HuH-7.5 (cell line): ENCODE measurements at regions not wholly inside any gene's neighbourhood (a gene's known extent, or its start where the extent isn't known, plus 50 kb on each side); places are given as distances from the start of the nearest gene placed in this dataset.
"Not testable (repeated sequence)": the region's sequence is repeated elsewhere in the genome, so short reads cannot be mapped to it uniquely, and the experiment has no call there.

Experiments
- DNase-seq: peaks from one replicate; pipeline ENCODE4 v3.0.0; 2011; ENCODE audit warnings: low spot score

DNA sequence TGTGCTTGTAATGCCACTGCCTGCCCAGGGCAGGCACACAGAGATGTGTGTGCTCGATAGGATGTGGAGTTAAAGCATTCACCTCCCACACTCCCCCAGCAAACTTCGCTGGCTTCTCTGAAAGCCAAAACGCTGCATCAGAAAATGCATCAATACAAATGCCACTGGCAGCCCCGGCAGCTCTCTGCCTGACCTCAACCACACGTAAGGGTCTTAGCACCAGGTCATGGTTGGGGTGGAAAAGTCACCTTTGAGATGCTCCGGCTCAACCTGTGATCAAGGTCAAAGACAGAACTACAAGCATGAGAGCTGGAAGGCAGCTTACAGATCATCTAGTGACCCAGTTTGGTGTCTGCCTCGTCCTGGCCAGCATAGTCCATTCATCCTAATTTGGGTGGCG lies 114.4 kb upstream of the NANOS1 start:
- DNase-seq: no peak

DNA sequence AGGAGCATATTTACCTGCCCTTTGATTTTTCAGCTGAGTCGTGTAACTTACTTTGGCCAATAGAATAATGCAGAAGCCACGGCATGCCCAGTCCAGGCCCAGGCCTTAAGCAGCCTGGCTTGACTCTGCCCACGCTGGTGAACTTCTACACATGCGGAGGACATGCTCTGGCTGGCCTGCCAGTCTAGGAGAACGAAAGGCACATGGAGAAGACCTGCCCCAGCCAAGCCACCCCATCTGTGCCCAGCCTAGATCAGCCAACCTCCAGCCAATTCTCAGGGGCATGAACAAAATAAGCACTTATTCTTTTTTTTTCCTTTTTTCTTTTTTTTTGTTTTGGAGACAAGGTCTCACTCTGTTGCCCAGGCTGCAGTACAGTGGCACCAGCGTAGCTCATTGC lies 112.7 kb upstream of the NANOS1 start:
- DNase-seq: no peak

DNA sequence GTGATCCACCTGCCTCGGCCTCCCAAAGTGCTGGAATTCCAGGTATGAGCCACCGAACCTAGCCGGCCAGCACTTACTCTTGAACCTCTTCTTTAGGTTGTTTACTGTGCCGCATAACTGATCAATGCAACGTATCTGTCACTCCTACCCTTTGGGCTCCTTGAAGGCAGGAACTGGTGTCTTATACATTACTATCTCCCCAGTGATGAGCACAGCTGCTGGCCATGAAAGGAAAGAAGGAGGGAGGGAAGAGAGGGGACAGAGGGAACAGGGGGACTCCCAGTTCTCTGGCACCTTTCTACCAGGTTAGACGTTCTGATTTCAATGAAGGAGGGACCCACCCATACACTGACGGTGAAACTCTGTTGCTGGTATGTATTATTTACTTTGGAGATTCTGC lies 111.8 kb upstream of the NANOS1 start:
- DNase-seq: no peak

GRCh38 chr10:118918116-118918515 lies 111.4 kb upstream of the NANOS1 start:
- DNase-seq: no peak

DNA sequence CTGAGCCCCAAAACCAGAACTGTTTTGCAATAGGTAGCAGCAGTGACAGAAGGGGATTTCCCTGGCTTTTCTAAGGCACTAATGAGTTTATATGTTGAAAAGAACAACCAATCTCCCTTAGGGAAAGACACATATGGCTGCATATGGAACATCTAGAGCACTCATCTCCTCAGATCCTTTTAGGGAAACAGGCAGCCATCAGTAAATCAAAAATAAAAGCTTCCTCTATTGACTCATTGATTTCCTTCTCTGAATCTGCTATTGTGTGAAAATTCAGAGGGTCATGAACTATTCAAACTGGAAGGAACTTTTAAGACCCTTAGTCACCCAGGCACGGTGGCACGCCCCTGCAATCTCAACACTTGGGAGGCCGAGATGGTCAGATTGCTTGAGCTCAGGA lies 110.9 kb upstream of the NANOS1 start:
- no peak for DNase-seq

- no peak for DNase-seq
Measured at GRCh38 chr10:118920206-118920605, 109.3 kb upstream of the NANOS1 start.

- no peak for DNase-seq
Measured at GRCh38 chr10:118922226-118922625, 107.3 kb upstream of the NANOS1 start.

DNA sequence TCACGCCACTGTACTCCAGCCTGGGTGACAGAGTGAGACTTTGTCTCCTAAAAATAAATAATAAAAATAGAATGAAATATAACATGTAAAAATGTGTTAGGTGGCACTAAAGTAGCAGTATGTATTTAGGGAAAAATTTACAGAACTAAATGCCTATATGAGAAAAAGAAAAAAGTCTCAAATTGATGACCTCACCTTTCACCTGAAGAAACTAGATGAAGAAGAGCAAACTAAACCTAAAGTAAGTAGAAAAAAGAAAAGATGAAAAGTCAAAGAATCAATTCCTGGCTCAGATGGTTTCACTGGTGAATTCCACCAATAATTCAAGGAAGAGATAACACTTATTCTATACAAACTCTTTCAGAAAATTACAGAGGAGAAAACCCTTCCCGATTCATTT lies 106.5 kb upstream of the NANOS1 start:
- no peak for DNase-seq

DNA sequence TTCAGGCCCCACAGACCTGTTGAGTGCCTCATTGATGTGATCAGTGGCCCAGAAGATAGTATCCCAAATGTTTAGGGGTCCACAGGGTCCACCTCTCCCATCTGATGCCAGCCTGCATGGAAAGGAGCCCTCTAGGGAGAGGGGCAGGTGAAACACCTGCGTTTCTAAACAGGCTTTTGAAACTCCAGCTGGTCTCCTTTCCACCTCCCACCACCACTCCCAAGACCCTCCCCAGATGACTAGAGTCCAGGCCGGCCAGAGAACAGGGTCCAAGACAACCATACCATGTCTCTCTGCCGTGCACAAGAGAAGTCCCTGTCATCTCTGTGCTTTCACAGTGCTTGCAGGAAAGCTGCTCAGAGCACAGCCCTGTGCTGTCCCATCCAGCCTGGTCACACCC lies 105.0 kb upstream of the NANOS1 start:
- DNase-seq: no peak

DNA sequence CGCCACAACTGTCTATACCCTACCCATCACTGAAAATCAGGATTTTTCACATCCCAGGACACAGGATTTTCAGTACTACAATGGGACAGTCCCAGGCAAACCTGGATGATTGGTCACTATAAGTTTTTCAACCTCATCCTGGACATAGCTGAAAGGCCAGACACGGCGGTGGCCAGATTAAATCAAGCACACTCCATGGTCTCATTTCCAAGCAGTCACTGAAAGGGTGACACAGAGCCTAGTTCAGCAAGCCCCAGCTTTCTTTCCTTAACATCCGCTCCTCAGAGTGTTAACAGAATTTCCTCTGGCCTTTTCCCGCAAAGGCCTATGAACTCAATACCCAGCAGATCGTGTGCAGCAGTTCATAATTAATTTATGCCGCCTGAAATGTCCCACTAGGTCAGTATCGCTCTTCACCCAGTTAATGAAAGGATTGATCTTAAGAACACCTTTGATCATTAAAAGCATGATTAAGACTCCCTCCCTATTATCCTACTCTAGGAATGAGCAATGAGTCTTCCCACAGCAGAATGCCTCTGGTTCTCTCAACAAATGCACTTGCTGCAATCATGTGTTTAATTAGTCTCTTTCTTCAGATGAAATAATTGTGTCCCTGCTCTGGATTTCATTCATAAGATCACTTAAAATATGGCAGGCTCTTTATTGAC lies 104.0 kb upstream of the NANOS1 start:
- DNase-seq: no peak

DNA sequence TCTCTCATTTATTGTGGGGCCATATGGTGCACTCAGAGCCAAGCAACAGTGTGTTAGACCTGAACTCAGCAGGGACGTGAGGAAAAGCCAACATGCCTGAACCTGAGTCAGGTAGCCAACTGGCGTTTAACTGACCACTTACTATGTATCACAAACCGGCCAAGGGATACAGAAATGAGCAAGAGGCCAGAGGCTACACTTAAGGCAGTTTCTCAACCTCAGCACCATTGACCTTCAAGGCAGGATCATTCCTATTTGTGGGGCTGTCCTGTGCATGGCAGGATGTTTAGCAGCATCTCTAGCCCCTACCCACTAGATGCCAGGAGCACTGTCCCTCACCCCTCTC lies 103.5 kb upstream of the NANOS1 start:
- DNase-seq: no peak

GRCh38 chr10:118926441-118926840 lies 103.1 kb upstream of the NANOS1 start:
- DNase-seq: no peak

- no peak for DNase-seq
Measured at GRCh38 chr10:118926903-118927302, 102.6 kb upstream of the NANOS1 start.

GRCh38 chr10:118927321-118927720 lies 102.2 kb upstream of the NANOS1 start:
- DNase-seq: no peak

GRCh38 chr10:118930614-118931013 lies 98.9 kb upstream of the NANOS1 start:
- no peak for DNase-seq

DNA sequence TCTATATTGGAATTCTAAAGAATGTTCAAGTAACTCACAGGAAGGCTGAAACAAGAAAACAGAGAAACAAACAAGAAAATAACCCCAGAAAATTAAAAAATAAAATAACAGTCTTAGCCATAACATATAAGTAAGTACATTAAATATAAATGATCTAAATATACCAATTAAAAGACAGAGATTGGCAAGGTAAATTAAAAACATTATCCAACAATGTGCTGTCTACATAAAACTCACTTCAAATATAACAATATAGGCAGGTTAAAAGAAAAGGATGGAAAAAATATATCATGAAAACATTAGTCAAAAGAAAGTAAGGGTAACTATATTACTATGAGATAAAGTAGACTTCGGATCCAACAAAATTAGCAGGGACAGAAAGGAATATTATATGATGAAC lies 98.1 kb upstream of the NANOS1 start:
- DNase-seq: no peak

DNA sequence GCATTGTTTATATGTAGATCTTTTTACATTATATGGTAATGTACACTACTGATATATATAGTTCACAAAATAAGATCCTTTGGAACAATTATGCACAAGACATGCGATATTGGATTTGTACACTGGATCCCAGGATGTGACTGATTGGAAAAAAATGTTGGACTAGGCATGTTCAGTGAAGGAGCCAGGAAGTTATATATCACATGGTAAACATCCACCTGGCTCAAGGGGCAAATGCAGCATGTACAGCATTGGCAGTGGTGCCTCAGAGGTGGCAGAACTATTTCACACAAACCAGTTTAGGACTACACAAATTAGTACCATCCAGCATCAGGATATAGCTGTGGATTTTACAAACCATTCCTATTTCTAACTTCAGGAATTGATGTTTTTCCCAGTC lies 97.4 kb upstream of the NANOS1 start:
- DNase-seq: not testable (repeated sequence)

- no peak for DNase-seq
Measured at GRCh38 chr10:118937226-118937625, 92.3 kb upstream of the NANOS1 start.

- DNase-seq: no peak
Measured at GRCh38 chr10:118939211-118940007, 90.1 kb upstream of the NANOS1 start.

DNA sequence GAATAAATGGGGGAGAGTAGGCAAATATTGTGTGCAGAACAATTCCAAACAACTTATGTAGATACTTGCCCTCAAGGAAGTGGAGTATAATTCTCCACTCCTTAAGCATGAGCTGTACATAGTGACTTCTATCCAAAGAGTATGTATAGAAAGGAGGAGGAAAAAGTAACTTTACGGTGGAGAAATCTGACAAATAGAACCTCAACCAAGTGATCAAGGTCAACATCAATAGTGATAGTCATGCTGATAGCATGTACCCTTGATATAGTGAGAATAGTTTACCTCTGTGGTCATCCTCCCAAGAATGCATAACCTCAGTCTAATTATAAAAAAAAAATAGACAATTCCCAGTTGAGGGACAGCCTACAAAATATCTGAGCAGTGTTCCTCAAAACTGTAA lies 89.1 kb upstream of the NANOS1 start:
- DNase-seq: no peak

DNA sequence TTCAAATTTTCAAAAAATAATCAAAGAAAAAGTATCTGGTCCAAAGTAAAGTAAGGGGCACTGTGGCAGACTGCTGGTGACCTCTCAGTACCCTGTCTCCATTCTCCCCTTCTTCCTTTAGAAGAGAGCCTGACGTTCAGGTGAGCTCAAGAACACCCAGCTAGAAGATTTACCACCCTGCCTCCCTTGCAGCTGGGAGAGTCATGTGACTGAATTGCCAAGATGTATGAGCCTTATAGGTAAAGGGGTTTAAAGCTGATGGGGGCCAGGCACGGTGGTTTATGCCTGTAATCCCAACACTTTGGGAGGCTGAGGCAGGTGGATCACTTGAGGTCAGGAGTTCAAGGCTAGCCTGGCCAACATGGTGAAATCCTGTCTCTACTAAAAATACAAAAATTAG lies 86.3 kb upstream of the NANOS1 start:
- no peak for DNase-seq

DNA sequence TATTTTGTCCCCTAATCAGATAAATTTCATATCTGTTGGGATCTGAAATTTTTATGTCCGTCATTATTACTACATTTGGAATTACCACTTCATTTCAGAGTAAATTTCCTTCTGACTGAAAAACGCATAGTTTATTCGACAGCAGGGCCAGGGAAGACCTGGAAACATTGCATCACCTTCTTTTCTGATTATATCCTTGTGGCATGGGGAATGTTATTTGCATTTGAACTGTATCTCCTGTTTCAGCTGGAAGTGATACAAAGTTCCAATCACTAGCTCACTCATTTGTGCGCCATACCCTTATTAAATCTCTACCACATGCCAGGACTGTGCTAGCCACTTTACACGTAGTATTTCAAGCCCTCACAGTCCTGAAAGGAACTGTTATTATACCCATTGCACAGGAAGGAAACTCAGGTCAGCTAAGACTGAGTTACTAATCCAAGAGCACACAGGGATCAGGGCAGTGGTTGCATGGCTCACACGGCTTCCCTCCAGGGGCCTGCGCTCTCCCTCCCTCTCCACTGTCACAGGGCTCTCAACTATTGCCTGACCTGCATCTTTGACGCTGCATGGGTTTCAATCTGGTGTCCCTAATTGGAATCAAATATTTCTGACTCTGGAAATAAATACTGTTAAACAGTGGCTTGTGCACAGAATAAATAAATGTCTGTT lies 84.4 kb upstream of the NANOS1 start:
- no peak for DNase-seq

DNA sequence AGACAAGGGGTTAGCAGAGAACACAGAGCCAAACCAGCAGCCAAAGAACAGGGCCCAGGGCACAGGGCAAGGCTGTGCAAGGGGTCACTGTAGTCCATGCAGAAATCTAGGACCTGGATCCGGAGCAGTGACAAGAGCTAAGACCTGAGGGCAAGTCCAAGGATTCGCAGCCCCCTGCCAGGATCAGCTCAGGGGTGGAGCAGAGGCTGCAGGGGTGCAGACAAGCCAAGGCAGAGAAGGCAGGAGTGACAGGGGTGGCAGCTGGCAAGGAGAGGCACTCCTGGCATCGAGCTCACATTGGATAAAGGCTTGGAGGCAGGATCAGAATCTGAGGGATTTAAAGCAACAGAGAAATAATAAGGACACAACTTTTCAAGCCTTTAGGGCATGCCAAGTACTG lies 80.7 kb upstream of the NANOS1 start:
- DNase-seq: no peak
